HG03342 (cell line): ENCODE measurements at regions not wholly inside any gene's neighbourhood (a gene's known extent, or its start where the extent isn't known, plus 50 kb on each side); places are given as distances from the start of the nearest gene placed in this dataset.
"Not testable (repeated sequence)": the region's sequence is repeated elsewhere in the genome, so short reads cannot be mapped to it uniquely, and the experiment has no call there.

Experiments used
- ATAC-seq: cut with Tn5 transposase; IDR thresholded peaks from one replicate; pipeline ENCODE4 v1.9.1; 2021; ENCODE audit warnings: mild to moderate bottlenecking, moderate library complexity; ENCODE audit not compliant: unreplicated experiment

- no peak for ATAC-seq
These were observed 266.4 kb downstream of the CXCL12 start for GRCh38 chr10:44118500-44118899.

- no peak for ATAC-seq
These were observed 268.4 kb downstream of the CXCL12 start for GRCh38 chr10:44116474-44116873.

DNA sequence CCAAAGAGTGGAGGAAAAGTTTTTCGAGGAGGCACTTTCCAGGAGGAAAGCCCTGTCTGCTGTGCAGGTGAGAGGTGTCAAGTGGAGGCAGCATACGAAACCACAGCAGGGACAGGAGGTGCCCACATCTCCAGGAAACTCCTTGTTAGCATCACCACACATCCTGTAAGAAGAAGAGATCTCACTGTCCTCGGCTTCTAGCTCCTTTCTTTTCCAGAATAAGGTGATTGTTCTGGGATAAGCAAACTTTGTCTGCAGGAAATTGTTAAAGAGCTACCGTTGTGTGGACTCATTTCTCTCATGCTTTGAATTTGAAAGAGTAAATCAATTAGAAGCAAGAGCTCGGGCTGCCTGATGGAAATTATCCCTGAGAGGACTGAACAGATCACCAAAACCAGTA lies 269.4 kb downstream of the CXCL12 start:
- no peak for ATAC-seq

DNA sequence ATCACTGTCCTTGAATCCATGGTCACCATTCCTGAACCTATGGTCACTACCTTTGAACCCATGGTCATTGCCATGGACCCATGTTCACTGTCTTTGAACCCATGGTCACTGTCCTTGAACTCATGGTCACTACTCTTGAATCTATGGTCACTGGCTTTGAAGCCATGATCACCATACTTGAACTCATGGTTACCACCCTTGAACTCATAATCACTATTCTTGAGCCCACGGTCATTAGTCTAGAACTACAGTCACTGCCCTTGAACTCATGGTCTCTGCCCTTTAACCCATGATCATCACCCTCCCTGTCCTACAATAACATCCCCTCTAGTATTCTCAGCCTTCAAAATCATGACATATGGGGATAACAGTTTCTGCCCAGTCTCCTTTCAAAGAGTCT lies 270.5 kb downstream of the CXCL12 start:
- ATAC-seq, result no peak

GRCh38 chr10:44112280-44112679 lies 272.6 kb downstream of the CXCL12 start:
- ATAC-seq, result not testable (repeated sequence)

- no peak for ATAC-seq
These were observed 279.2 kb downstream of the CXCL12 start for GRCh38 chr10:44105696-44106095.

- no peak for ATAC-seq
These were observed 282.1 kb downstream of the CXCL12 start for GRCh38 chr10:44102726-44103255.

DNA sequence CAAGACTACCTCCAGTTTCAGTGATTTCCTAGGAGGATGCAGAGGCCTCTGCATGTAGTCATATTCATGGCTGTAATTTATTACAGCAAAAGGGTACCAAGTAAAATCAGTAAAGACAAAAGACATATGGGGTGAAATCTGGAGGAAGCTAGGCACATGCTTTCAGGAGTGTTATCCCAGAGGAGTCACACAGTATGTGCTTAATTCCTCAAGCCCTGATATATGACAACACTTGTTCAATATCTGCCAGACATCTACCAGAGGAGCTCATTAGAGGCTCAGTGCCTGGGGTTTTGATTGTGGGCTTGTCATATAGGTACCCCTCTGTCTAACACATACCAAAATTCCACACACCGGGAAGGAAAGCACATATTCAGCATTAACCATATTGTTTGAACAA lies 283.8 kb downstream of the CXCL12 start:
- no peak for ATAC-seq

DNA sequence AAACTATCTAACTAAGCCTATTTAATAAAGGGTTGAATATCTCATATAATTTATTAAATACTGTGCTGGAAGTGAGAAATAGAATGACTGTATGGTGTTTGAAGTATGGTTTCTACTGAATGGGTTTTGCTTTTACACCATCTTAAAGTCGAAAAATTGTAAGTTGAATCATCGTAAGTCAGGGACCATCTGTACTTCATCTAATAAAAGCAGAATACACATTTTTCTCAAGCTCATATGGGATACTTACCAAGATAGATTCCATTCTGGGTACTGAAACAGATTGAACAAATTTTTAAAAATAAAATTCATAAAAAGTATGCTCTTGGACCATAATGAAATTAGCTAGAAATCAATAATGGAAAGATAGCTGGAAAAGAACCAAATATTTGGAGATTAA lies 285.4 kb downstream of the CXCL12 start:
- no peak for ATAC-seq

DNA sequence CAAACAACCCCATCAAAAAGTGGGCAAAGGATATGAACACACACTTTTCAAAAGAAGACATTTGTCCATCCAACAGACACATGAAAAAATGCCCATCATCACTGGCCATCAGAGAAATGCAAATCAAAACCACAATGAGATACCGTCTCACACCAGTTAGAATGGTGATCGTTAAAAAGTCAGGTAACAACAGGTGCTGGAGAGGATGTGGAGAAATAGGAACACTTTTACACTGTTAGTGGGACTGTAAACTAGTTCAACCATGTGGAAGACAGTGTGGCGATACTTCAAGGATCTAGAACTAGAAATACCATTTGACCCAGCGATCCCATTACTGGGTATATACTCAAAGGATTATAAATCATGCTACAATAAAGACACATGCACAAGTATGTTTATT lies 288.7 kb downstream of the CXCL12 start:
- ATAC-seq, result not testable (repeated sequence)

DNA sequence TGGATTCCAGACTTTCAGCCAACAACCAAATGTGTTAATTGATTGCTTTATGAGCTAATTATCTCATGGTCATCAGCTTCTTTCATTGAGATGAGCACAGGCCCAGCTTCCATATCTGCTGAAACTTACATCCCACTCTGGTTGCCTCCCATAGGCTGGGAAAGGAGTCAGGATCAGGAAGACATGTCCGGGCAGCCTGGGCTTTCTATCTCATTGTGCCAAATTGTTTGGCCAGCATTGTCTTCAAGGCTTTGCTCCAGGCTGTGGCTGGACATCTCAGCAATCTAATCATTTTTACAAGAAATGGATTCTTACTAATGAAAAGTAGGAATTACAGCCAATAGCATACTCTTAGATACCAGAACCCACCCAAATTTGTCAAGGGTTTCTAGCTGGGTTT lies 295.2 kb downstream of the CXCL12 start:
- ATAC-seq, result no peak

- ATAC-seq, result no peak
These were observed 297.5 kb downstream of the CXCL12 start for GRCh38 chr10:44087403-44087802.

- no peak for ATAC-seq
These were observed 301.0 kb downstream of the CXCL12 start for GRCh38 chr10:44083719-44084400.

DNA sequence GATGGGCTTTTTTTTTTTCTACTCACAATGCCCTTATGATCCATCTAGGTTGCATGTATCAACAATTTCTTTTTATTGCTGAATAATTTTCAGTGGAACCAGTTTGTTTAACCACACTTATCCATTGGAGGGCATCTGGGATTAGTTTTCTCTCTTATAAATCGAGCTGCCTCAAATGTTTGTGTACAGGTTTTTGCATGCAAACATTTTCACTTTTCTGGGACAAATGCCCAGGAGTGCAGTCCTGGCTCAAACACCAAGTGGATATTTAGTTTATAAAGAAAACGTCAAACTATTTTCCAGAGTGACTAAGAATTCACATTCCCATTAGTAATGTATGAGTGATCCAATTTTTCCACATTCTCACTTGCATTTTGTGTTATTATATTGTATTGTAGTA lies 313.4 kb downstream of the CXCL12 start:
- ATAC-seq, result no peak

- no peak for ATAC-seq
These were observed 314.6 kb downstream of the CXCL12 start for GRCh38 chr10:44070282-44070681.

GRCh38 chr10:44069573-44069972 lies 315.3 kb downstream of the CXCL12 start:
- no peak for ATAC-seq

- ATAC-seq, result no peak
These were observed 316.0 kb downstream of the CXCL12 start for GRCh38 chr10:44068716-44069482.

DNA sequence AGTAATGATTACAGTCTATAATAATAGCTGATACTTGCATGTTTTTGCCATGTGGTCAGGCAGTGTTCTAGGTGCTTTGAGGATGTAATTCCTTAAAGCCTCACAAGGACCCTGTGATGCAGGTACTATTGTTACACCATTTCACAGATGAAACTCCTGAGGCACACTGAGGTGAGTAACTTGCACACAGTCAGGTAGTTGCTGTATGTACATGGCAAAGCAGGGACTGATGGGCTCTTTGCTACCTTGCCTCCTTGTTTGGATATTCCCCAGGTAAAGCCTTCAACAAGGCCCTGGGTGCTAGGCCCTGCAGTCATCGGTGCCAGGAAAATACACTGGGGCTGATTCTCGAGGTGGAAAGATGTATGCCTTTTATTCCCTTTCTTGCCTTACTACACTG lies 317.5 kb downstream of the CXCL12 start:
- no peak for ATAC-seq

DNA sequence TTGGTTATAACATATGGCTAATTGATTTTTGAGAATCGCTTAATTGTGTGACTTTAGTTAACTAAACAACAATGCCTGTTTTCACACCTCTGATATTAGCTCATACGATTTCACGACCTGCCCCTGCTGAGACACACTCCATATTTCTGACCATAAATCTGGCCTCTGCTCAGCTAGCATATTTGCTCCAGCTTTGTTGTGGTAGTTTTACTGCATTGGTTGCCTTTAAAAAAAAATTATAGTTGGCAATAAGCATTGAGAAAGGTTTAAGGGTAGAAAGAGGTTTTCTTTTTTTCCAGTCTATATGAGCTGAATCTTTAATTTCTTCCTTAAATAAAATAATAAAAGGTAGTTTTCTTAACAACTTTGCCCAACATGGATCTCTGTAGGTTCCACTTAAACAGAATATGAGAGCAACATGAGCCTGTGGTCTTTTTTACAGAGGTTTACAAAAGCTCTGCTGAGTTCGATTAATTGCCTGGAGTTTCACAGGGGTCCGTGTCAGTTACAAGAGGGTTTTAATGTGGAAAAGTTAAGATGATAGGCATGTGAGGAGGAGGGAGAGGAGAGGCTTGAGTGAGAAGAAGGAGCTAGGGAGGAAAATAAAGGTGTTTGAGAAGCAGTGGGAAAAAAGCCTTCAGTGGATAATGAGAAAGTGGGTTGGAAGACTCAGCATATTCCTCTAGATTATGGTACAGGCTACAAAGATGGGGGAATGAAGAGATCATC lies 318.2 kb downstream of the CXCL12 start:
- no peak for ATAC-seq

GRCh38 chr10:44065788-44066526 lies 318.9 kb downstream of the CXCL12 start:
- ATAC-seq, result no peak
